Cardiac fibroblast (primary cell): ENCODE measurements at regions not wholly inside any gene's neighbourhood (a gene's known extent, or its start where the extent isn't known, plus 50 kb on each side); places are given as distances from the start of the nearest gene placed in this dataset.

ENCODE experiments used
- DNase-seq, 2 donors: peaks; one replicate each; pipeline versions ENCODE4 v3.0.0 to v3.0.0-alpha.2; 2010; ENCODE audit warnings: low read depth in 2 of 2
- H3K4me3 ChIP-seq, 2 donors: replicated peaks in 1 of 2; 1 replicate in 1 of 2; 2 replicates in 1 of 2; pipeline ENCODE4 v1.5.1; 2011; ENCODE audit warnings: low read depth in 2 of 2, low read length in 2 of 2, mild to moderate bottlenecking in 2 of 2, moderate library complexity in 1 of 2
- CTCF ChIP-seq: IDR thresholded peaks from one replicate; pipeline ENCODE4 v1.5.1; 2011; ENCODE audit warnings: low read depth, mild to moderate bottlenecking, low read length, inconsistent platforms

GRCh38 chr22:48490500-48491411 lies 1336.9 kb downstream of the BRD1 start:
- TF ChIP-seq CTCF = no peak
- H3K4me3 ChIP-seq = no peak overlapping the region

GRCh38 chr22:48489551-48490499 lies 1337.8 kb downstream of the BRD1 start:
- peak overlapping the region in 1 of 2 donors; percentile 30 for H3K4me3 ChIP-seq
- no peak for TF ChIP-seq CTCF
- peak in 1 of 2 donors; percentile 15 for DNase-seq

More at GRCh38 chr22:48490500-48491411, 1336.9 kb downstream of the BRD1 start:
- DNase-seq = no peak

- no peak overlapping the region for H3K4me3 ChIP-seq
- TF ChIP-seq CTCF = no peak
- no peak for DNase-seq
Observed at GRCh38 chr22:48488611-48489511, 1338.8 kb downstream of the BRD1 start.

GRCh38 chr22:48488149-48488551 lies 1339.5 kb downstream of the BRD1 start:
- H3K4me3 ChIP-seq = no peak overlapping the region
- no peak for TF ChIP-seq CTCF
- no peak for DNase-seq

- no peak for TF ChIP-seq CTCF
- DNase-seq = no peak
- no peak overlapping the region for H3K4me3 ChIP-seq
Observed at GRCh38 chr22:48486558-48486957, 1341.1 kb downstream of the BRD1 start.

GRCh38 chr22:48486134-48486532 lies 1341.5 kb downstream of the BRD1 start:
- no peak for DNase-seq
- no peak for TF ChIP-seq CTCF
- no peak overlapping the region for H3K4me3 ChIP-seq
